Type B pancreatic cell (in vitro differentiated cells): ENCODE measurements at regions not wholly inside any gene's neighbourhood (a gene's known extent, or its start where the extent isn't known, plus 50 kb on each side); places are given as distances from the start of the nearest gene placed in this dataset.

Source experiments
- DNase-seq: peaks from one replicate; pipeline ENCODE4 v3.0.0; 2021; ENCODE audit warnings: mixed read lengths; ENCODE audit not compliant: unreplicated experiment; ENCODE audit errors: extremely low spot score
- H3K27ac Mint-ChIP-seq: 2 replicates; pipeline ENCODE4 v1.8.0; 2021; ENCODE audit warnings: mild to moderate bottlenecking, mixed read lengths
- H3K27me3 Mint-ChIP-seq: 2 replicates; pipeline ENCODE4 v1.8.0; 2021; ENCODE audit warnings: mixed read lengths
- H3K36me3 Mint-ChIP-seq: 2 replicates; pipeline ENCODE4 v1.8.0; 2021; ENCODE audit warnings: mixed read lengths
- H3K4me1 Mint-ChIP-seq: one replicate; pipeline ENCODE4 v1.8.0; 2021; ENCODE audit warnings: mixed read lengths; ENCODE audit not compliant: unreplicated experiment
- H3K4me3 Mint-ChIP-seq: 2 replicates; pipeline ENCODE4 v1.8.0; 2021; ENCODE audit warnings: mild to moderate bottlenecking, mixed read lengths
- H3K9me3 Mint-ChIP-seq: 2 replicates; pipeline ENCODE4 v1.8.0; 2021; ENCODE audit warnings: mixed read lengths
- CTCF ChIP-seq: fragments of 200-600 bp; sonication (generic); conservative IDR thresholded peaks from 2 replicates; pipeline ENCODE4 v1.5.0; 2021; ENCODE audit warnings: antibody characterized with exemption, mild to moderate bottlenecking

- peak; percentile 68 for TF ChIP-seq CTCF
- Mint-ChIP-seq H3K4me1 (no peaks in the 10 kb centered on the region), H3K27ac (no peak overlapping the region), H3K4me3 (no peak overlapping the region), H3K27me3 (no peaks in the 10 kb centered on the region), H3K9me3 (no peaks in the 10 kb centered on the region), H3K36me3 (no peaks in the 10 kb centered on the region)
- DNase-seq, result no peak
Measured at GRCh38 chr2:193240752-193241151, 1046.0 kb upstream of the TMEFF2 start.

GRCh38 chr2:193231634-193232033 lies 1036.9 kb upstream of the TMEFF2 start:
- Mint-ChIP-seq H3K27me3 (no peaks in the 10 kb centered on the region), H3K36me3 (no peaks in the 10 kb centered on the region), H3K9me3 (no peaks in the 10 kb centered on the region), H3K4me3 (no peak overlapping the region), H3K4me1 (no peaks in the 10 kb centered on the region), H3K27ac (no peak overlapping the region)
- TF ChIP-seq CTCF, result no peak
- no peak for DNase-seq

GRCh38 chr2:193228276-193228675 lies 1033.5 kb upstream of the TMEFF2 start:
- Mint-ChIP-seq H3K4me3 (no peak overlapping the region), H3K36me3 (no peaks in the 10 kb centered on the region), H3K27ac (no peak overlapping the region), H3K4me1 (no peaks in the 10 kb centered on the region), H3K9me3 (no peaks in the 10 kb centered on the region), H3K27me3 (no peaks in the 10 kb centered on the region)
- no peak for TF ChIP-seq CTCF
- no peak for DNase-seq

- TF ChIP-seq CTCF, result no peak
- DNase-seq, result no peak
- H3K27me3 Mint-ChIP-seq, result no peaks in the 10 kb centered on the region
- no peaks in the 10 kb centered on the region for H3K4me1 Mint-ChIP-seq
- H3K9me3 Mint-ChIP-seq, result no peaks in the 10 kb centered on the region
- no peaks in the 10 kb centered on the region for H3K36me3 Mint-ChIP-seq
- H3K4me3 Mint-ChIP-seq, result no peak overlapping the region
- no peak overlapping the region for H3K27ac Mint-ChIP-seq
Measured at GRCh38 chr2:193222454-193222853, 1027.7 kb upstream of the TMEFF2 start.

GRCh38 chr2:193219413-193219812 lies 1024.7 kb upstream of the TMEFF2 start:
- H3K9me3 Mint-ChIP-seq, result no peaks in the 10 kb centered on the region
- no peaks in the 10 kb centered on the region for H3K4me1 Mint-ChIP-seq
- no peak overlapping the region for H3K27ac Mint-ChIP-seq

More at GRCh38 chr2:193219413-193219812, 1024.7 kb upstream of the TMEFF2 start:
- TF ChIP-seq CTCF, result no peak
- no peak for DNase-seq
- Mint-ChIP-seq H3K27me3 (no peaks in the 10 kb centered on the region), H3K36me3 (no peaks in the 10 kb centered on the region), H3K4me3 (no peak overlapping the region)
